ENCODE measurements at regions not wholly inside any gene's neighbourhood (a gene's known extent, or its start where the extent isn't known, plus 50 kb on each side); places are given as distances from the start of the nearest gene placed in this dataset.

GRCh38 chr7:96936621-96937020, 68.7 kb upstream of the DLX6 start:
- CTCF ChIA-PET: no interaction called here
- POLR2A ChIA-PET: no interaction called here
- Histone ChIP-seq H3K4me3 (ENCODE audit: low read depth, low read length) (no peak overlapping the region), H3K9me3 (ENCODE audit: control insufficient read depth, insufficient read depth, low read depth, low read length) (no peaks in the 10 kb centered on the region), H3K27ac (ENCODE audit: extremely low read depth, low read depth, low read length) (no peak overlapping the region), H3K4me1 (ENCODE audit: control insufficient read depth, insufficient read depth, low read length) (no peaks in the 10 kb centered on the region), H3K36me3 (ENCODE audit: control insufficient read depth in 2 of 2, insufficient read depth in 1 of 2, low read length in 2 of 2) (no peaks in the 10 kb centered on the region)
- no peak for TF ChIP-seq ZNF707 (tag by site-specific recombination; IDR thresholded peaks at IDR 0.05)

- no peak for TF ChIP-seq ZBTB48 (tag by site-specific recombination; IDR thresholded peaks at IDR 0.05)
- TF ChIP-seq ZNF155 (tag by site-specific recombination; IDR thresholded peaks at IDR 0.05): no peak
- TF ChIP-seq ZFHX2 (tag by site-specific recombination; conservative IDR thresholded peaks at IDR 0.05): no peak
- TF ChIP-seq ZNF140 (tag by site-specific recombination; IDR thresholded peaks at IDR 0.05): no peak
- TF ChIP-seq ZNF302 (tag by site-specific recombination; IDR thresholded peaks at IDR 0.05; ENCODE audit: low read depth): no peak
- TF ChIP-seq ZNF580 (tag by site-specific recombination; IDR thresholded peaks at IDR 0.05): no peak
- no peak for TF ChIP-seq ZNF404 (tag by site-specific recombination; IDR thresholded peaks at IDR 0.05)
- TF ChIP-seq ZNF37A (tag by site-specific recombination; IDR thresholded peaks at IDR 0.05): no peak
- TF ChIP-seq MZF1 (tag by site-specific recombination; IDR thresholded peaks at IDR 0.05; ENCODE audit: borderline replicate concordance): no peak
- TF ChIP-seq ZNF792 (tag by site-specific recombination; IDR thresholded peaks at IDR 0.05): no peak
- TF ChIP-seq ZNF274 (IDR thresholded peaks at IDR 0.05; ENCODE audit: low read length): no peak
- TF ChIP-seq ZNF274 (tag by site-specific recombination; IDR thresholded peaks at IDR 0.05; ENCODE audit: borderline replicate concordance): no peak
- TF ChIP-seq ATF2 (tag by site-specific recombination; IDR thresholded peaks at IDR 0.05; ENCODE audit: low read depth): no peak
- TF ChIP-seq RBAK (tag by site-specific recombination; IDR thresholded peaks at IDR 0.05): no peak
- no peak overlapping the region for H3K4me3 ChIP-seq (ENCODE audit: low read depth, low read length)
- ChIA-PET POLR2A (no interaction called here), CTCF (no interaction called here)
- no peaks in the 10 kb centered on the region for H3K9me3 ChIP-seq (ENCODE audit: control insufficient read depth, insufficient read depth, low read depth, low read length)
- H3K27ac ChIP-seq (ENCODE audit: extremely low read depth, low read depth, low read length): no peak overlapping the region
- H3K4me1 ChIP-seq (ENCODE audit: control insufficient read depth, insufficient read depth, low read length): no peaks in the 10 kb centered on the region
- no peaks in the 10 kb centered on the region for H3K36me3 ChIP-seq (ENCODE audit: control insufficient read depth in 2 of 2, insufficient read depth in 1 of 2, low read length in 2 of 2)
Measured at GRCh38 chr7:96942112-96942511, 63.2 kb upstream of the DLX6 start.

GRCh38 chr7:96949766-96950165, 55.6 kb upstream of the DLX6 start:
- Histone ChIP-seq H3K9me3 (ENCODE audit: control insufficient read depth, insufficient read depth, low read depth, low read length) (no peaks in the 10 kb centered on the region), H3K4me1 (ENCODE audit: control insufficient read depth, insufficient read depth, low read length) (no peaks in the 10 kb centered on the region), H3K4me3 (ENCODE audit: low read depth, low read length) (no peak overlapping the region), H3K36me3 (ENCODE audit: control insufficient read depth in 2 of 2, insufficient read depth in 1 of 2, low read length in 2 of 2) (no peaks in the 10 kb centered on the region), H3K27ac (ENCODE audit: extremely low read depth, low read depth, low read length) (no peak overlapping the region)
- ChIA-PET POLR2A (no interaction called here), CTCF (no interaction called here)
- TF ChIP-seq ZNF843 (tag by site-specific recombination; IDR thresholded peaks at IDR 0.05) (no peak), ZNF175 (tag by site-specific recombination; IDR thresholded peaks at IDR 0.05) (no peak), ZNF501 (tag by site-specific recombination; IDR thresholded peaks at IDR 0.05) (no peak), ZIC2 (tag by site-specific recombination; IDR thresholded peaks at IDR 0.05) (no peak), ZNF747 (tag by site-specific recombination; IDR thresholded peaks at IDR 0.05) (no peak), YY1 (tag by site-specific recombination; IDR thresholded peaks at IDR 0.05) (no peak), ZNF624 (tag by site-specific recombination; IDR thresholded peaks at IDR 0.05) (no peak)
- TF ChIP-seq, protein P1, sequence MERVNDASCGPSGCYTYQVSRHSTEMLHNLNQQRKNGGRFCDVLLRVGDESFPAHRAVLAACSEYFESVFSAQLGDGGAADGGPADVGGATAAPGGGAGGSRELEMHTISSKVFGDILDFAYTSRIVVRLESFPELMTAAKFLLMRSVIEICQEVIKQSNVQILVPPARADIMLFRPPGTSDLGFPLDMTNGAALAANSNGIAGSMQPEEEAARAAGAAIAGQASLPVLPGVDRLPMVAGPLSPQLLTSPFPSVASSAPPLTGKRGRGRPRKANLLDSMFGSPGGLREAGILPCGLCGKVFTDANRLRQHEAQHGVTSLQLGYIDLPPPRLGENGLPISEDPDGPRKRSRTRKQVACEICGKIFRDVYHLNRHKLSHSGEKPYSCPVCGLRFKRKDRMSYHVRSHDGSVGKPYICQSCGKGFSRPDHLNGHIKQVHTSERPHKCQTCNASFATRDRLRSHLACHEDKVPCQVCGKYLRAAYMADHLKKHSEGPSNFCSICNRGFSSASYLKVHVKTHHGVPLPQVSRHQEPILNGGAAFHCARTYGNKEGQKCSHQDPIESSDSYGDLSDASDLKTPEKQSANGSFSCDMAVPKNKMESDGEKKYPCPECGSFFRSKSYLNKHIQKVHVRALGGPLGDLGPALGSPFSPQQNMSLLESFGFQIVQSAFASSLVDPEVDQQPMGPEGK (tag by site-specific recombination; IDR thresholded peaks at IDR 0.05): no peak
- TF ChIP-seq, protein P2, sequence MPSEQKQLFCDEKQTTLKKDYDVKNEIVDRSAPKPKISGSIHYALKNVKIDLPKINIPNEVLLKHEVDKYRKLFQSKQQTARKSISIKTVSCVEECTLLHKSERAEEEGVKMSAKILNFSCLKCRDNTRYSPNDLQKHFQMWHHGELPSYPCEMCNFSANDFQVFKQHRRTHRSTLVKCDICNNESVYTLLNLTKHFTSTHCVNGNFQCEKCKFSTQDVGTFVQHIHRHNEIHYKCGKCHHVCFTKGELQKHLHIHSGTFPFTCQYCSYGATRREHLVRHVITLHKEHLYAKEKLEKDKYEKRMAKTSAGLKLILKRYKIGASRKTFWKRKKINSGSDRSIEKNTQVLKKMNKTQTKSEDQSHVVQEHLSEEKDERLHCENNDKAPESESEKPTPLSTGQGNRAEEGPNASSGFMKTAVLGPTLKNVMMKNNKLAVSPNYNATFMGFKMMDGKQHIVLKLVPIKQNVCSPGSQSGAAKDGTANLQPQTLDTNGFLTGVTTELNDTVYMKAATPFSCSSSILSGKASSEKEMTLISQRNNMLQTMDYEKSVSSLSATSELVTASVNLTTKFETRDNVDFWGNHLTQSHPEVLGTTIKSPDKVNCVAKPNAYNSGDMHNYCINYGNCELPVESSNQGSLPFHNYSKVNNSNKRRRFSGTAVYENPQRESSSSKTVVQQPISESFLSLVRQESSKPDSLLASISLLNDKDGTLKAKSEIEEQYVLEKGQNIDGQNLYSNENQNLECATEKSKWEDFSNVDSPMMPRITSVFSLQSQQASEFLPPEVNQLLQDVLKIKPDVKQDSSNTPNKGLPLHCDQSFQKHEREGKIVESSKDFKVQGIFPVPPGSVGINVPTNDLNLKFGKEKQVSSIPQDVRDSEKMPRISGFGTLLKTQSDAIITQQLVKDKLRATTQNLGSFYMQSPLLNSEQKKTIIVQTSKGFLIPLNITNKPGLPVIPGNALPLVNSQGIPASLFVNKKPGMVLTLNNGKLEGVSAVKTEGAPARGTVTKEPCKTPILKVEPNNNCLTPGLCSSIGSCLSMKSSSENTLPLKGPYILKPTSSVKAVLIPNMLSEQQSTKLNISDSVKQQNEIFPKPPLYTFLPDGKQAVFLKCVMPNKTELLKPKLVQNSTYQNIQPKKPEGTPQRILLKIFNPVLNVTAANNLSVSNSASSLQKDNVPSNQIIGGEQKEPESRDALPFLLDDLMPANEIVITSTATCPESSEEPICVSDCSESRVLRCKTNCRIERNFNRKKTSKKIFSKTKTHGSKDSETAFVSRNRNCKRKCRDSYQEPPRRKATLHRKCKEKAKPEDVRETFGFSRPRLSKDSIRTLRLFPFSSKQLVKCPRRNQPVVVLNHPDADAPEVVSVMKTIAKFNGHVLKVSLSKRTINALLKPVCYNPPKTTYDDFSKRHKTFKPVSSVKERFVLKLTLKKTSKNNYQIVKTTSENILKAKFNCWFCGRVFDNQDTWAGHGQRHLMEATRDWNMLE (tag by site-specific recombination; conservative IDR thresholded peaks at IDR 0.05; ENCODE audit: low read depth): no peak
